ENCODE measurements at regions not wholly inside any gene's neighbourhood (a gene's known extent, or its start where the extent isn't known, plus 50 kb on each side); places are given as distances from the start of the nearest gene placed in this dataset.

- CTCF ChIA-PET: no interaction called here
- no peak for DNase-seq (ENCODE audit: low read depth)
- H3K4me3 ChIP-seq (ENCODE audit: low read depth, low read length): no peak overlapping the region
- no peaks in the 10 kb centered on the region for H3K27me3 ChIP-seq (ENCODE audit: control insufficient read depth, insufficient read depth, low read length)
- no peaks in the 10 kb centered on the region for H3K36me3 ChIP-seq (ENCODE audit: control insufficient read depth, insufficient read depth, low read length)
- no peak for TF ChIP-seq CTCF (IDR thresholded peaks at IDR 0.05; ENCODE audit: insufficient read depth, low read depth, low read length)
- POLR2A ChIA-PET: no interaction called here
These were observed 265.3 kb downstream of the HNRNPD start for GRCh38 chr4:82108506-82108905.

GRCh38 chr4:82104578-82104977 lies 269.2 kb downstream of the HNRNPD start:
- DNase-seq (ENCODE audit: low read depth): no peak
- Histone ChIP-seq H3K36me3 (ENCODE audit: control insufficient read depth, insufficient read depth, low read length) (no peaks in the 10 kb centered on the region), H3K27me3 (ENCODE audit: control insufficient read depth, insufficient read depth, low read length) (no peaks in the 10 kb centered on the region), H3K4me3 (ENCODE audit: low read depth, low read length) (no peak overlapping the region)
- TF ChIP-seq CTCF (IDR thresholded peaks at IDR 0.05; ENCODE audit: insufficient read depth, low read depth, low read length): no peak
- CTCF ChIA-PET: no interaction called here
- POLR2A ChIA-PET: no interaction called here

- POLR2A ChIA-PET: no interaction called here
- no peak for TF ChIP-seq CTCF (IDR thresholded peaks at IDR 0.05; ENCODE audit: insufficient read depth, low read depth, low read length)
- Histone ChIP-seq H3K27me3 (ENCODE audit: control insufficient read depth, insufficient read depth, low read length) (no peaks in the 10 kb centered on the region), H3K4me3 (ENCODE audit: low read depth, low read length) (no peak overlapping the region), H3K36me3 (ENCODE audit: control insufficient read depth, insufficient read depth, low read length) (no peaks in the 10 kb centered on the region)
- no peak for DNase-seq (ENCODE audit: low read depth)
- CTCF ChIA-PET: no interaction called here
These were observed 273.7 kb downstream of the HNRNPD start for GRCh38 chr4:82099928-82100579.

GRCh38 chr4:82097504-82097903 lies 276.3 kb downstream of the HNRNPD start:
- ChIA-PET POLR2A (no interaction called here), CTCF (no interaction called here)
- no peak for TF ChIP-seq CTCF (IDR thresholded peaks at IDR 0.05; ENCODE audit: insufficient read depth, low read depth, low read length)
- no peaks in the 10 kb centered on the region for H3K27me3 ChIP-seq (ENCODE audit: control insufficient read depth, insufficient read depth, low read length)
- no peak for DNase-seq (ENCODE audit: low read depth)
- H3K4me3 ChIP-seq (ENCODE audit: low read depth, low read length): no peak overlapping the region
- no peaks in the 10 kb centered on the region for H3K36me3 ChIP-seq (ENCODE audit: control insufficient read depth, insufficient read depth, low read length)

- no peak for TF ChIP-seq CTCF (IDR thresholded peaks at IDR 0.05; ENCODE audit: insufficient read depth, low read depth, low read length)
- ChIA-PET CTCF (no interaction called here), POLR2A (no interaction called here)
- Histone ChIP-seq H3K36me3 (ENCODE audit: control insufficient read depth, insufficient read depth, low read length) (no peaks in the 10 kb centered on the region), H3K27me3 (ENCODE audit: control insufficient read depth, insufficient read depth, low read length) (no peaks in the 10 kb centered on the region), H3K4me3 (ENCODE audit: low read depth, low read length) (no peak overlapping the region)
- DNase-seq (ENCODE audit: low read depth): no peak
These were observed 283.1 kb downstream of the HNRNPD start for GRCh38 chr4:82090717-82091116.

All from BJ (cell line).